ENCODE measurements at regions not wholly inside any gene's neighbourhood (a gene's known extent, or its start where the extent isn't known, plus 50 kb on each side); places are given as distances from the start of the nearest gene placed in this dataset.

DNA sequence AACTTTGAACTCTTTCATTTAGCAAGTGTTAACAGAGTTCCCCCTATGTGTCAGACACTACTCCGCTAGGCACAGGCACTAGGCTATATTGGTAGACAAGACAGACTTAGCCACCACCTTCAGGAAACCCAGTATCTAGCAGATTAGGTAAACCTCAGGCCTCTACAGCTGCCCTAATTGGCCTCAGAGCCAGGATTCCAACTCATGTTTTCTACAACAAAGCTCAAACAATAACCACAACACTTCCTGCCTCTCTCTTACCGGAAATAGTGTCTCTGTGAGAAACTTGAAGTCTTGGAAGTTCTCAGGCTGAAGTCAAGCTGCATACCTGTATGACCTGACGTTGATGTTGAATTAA is 116.6 kb upstream of the SLC44A1 start:
- POLR2A ChIA-PET, result no interaction called here

DNA sequence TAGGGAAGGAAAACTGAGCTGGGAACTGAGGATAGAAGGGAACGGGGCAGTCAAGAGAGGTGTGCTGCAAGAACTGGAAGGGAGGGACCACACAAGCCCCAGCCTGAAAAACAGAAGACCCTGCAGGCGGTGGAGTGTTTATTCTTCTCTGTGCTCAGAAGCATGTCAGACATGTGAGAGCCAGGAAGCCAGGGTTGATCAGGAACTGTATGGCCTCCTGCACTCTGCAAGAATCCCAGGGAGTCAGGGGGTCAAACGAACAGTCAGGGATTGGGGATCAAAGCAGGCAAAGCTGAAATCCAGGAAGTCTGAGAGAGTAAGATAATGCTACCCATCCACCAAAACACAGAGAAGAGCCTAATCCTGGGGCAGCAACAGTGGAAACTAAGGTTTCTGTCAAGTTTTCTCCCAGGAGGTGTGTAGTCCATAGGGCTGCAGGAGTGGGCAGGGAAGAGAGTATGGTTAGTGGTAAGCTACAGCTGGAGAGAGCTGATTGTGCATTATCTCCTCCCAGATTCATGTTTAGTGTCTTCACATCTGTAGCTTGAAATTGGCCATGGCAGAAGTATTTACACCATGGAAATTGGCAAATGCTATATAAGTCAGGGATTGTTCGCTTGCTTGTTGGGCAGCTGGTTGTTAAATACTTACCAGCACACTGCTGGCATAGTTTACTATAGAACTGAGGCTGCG is 115.4 kb upstream of the SLC44A1 start:
- Histone ChIP-seq H3K9me3 (ENCODE audit: control insufficient read depth, insufficient read depth, low read depth, low read length) (no peaks in the 10 kb centered on the region), H3K4me3 (ENCODE audit: low read depth in 2 of 2, low read length in 2 of 2) (no peak overlapping the region), H3K27ac (ENCODE audit: low read length) (no peak overlapping the region), H3K36me3 (ENCODE audit: control insufficient read depth, insufficient read depth, low read length) (no peaks in the 10 kb centered on the region), H3K4me1 (ENCODE audit: control insufficient read depth, insufficient read depth, low read length) (no peaks in the 10 kb centered on the region), H3K27me3 (ENCODE audit: control insufficient read depth, insufficient read depth, low read length) (no peaks in the 10 kb centered on the region)
- intact Hi-C loops (cut with micrococcal nuclease; ENCODE audit: unreplicated experiment) (no loop called here), in situ Hi-C loops (cut with HindIII; ENCODE audit: low pct_unique_long_range_greater_than_20kb, low sequenced_read_pairs) (no loop called here)
- BruUV-seq (replicated peaks), result no TSS peak
- POLR2A ChIA-PET, result no interaction called here
- CTCF ChIA-PET, result no interaction called here
- DNase-seq (ENCODE audit: low read depth, low spot score) (no peak), ATAC-seq (no peak)
- TF ChIP-seq TCF7L2 (IDR thresholded peaks at IDR 0.05; ENCODE audit: low read depth, low read length), result no peak
- no peak for TF ChIP-seq SIN3A (IDR thresholded peaks at IDR 0.05; ENCODE audit: borderline replicate concordance, insufficient read depth, low read depth, low read length)
- TF ChIP-seq, protein P1, sequence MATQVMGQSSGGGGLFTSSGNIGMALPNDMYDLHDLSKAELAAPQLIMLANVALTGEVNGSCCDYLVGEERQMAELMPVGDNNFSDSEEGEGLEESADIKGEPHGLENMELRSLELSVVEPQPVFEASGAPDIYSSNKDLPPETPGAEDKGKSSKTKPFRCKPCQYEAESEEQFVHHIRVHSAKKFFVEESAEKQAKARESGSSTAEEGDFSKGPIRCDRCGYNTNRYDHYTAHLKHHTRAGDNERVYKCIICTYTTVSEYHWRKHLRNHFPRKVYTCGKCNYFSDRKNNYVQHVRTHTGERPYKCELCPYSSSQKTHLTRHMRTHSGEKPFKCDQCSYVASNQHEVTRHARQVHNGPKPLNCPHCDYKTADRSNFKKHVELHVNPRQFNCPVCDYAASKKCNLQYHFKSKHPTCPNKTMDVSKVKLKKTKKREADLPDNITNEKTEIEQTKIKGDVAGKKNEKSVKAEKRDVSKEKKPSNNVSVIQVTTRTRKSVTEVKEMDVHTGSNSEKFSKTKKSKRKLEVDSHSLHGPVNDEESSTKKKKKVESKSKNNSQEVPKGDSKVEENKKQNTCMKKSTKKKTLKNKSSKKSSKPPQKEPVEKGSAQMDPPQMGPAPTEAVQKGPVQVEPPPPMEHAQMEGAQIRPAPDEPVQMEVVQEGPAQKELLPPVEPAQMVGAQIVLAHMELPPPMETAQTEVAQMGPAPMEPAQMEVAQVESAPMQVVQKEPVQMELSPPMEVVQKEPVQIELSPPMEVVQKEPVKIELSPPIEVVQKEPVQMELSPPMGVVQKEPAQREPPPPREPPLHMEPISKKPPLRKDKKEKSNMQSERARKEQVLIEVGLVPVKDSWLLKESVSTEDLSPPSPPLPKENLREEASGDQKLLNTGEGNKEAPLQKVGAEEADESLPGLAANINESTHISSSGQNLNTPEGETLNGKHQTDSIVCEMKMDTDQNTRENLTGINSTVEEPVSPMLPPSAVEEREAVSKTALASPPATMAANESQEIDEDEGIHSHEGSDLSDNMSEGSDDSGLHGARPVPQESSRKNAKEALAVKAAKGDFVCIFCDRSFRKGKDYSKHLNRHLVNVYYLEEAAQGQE (IDR thresholded peaks at IDR 0.05; ENCODE audit: insufficient read depth in 1 of 2, low read depth in 2 of 2, low read length in 1 of 2), result no peak
- TF ChIP-seq, protein P2, sequence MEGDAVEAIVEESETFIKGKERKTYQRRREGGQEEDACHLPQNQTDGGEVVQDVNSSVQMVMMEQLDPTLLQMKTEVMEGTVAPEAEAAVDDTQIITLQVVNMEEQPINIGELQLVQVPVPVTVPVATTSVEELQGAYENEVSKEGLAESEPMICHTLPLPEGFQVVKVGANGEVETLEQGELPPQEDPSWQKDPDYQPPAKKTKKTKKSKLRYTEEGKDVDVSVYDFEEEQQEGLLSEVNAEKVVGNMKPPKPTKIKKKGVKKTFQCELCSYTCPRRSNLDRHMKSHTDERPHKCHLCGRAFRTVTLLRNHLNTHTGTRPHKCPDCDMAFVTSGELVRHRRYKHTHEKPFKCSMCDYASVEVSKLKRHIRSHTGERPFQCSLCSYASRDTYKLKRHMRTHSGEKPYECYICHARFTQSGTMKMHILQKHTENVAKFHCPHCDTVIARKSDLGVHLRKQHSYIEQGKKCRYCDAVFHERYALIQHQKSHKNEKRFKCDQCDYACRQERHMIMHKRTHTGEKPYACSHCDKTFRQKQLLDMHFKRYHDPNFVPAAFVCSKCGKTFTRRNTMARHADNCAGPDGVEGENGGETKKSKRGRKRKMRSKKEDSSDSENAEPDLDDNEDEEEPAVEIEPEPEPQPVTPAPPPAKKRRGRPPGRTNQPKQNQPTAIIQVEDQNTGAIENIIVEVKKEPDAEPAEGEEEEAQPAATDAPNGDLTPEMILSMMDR (IDR thresholded peaks at IDR 0.05), result no peak
- no peak for TF ChIP-seq POLR2AphosphoS5 (IDR thresholded peaks at IDR 0.05; ENCODE audit: low read depth, low read length)

More for the DNA sequence above, 116.6 kb upstream of the SLC44A1 start:
- TF ChIP-seq, protein P2 (IDR thresholded peaks at IDR 0.05), result no peak
- TF ChIP-seq SIN3A (IDR thresholded peaks at IDR 0.05; ENCODE audit: borderline replicate concordance, insufficient read depth, low read depth, low read length) (no peak), TCF7L2 (IDR thresholded peaks at IDR 0.05; ENCODE audit: low read depth, low read length) (no peak), POLR2AphosphoS5 (IDR thresholded peaks at IDR 0.05; ENCODE audit: low read depth, low read length) (no peak)
- TF ChIP-seq, protein P1 (IDR thresholded peaks at IDR 0.05; ENCODE audit: insufficient read depth in 1 of 2, low read depth in 2 of 2, low read length in 1 of 2), result no peak
- DNase-seq (ENCODE audit: low read depth, low spot score) (no peak), ATAC-seq (no peak)
- in situ Hi-C loops (cut with HindIII; ENCODE audit: low pct_unique_long_range_greater_than_20kb, low sequenced_read_pairs), result no loop called here
- BruUV-seq (replicated peaks), result no TSS peak
- CTCF ChIA-PET, result no interaction called here
- H3K27me3 ChIP-seq (ENCODE audit: control insufficient read depth, insufficient read depth, low read length), result no peaks in the 10 kb centered on the region
- H3K4me1 ChIP-seq (ENCODE audit: control insufficient read depth, insufficient read depth, low read length), result no peaks in the 10 kb centered on the region
- H3K4me3 ChIP-seq (ENCODE audit: low read depth in 2 of 2, low read length in 2 of 2), result no peak overlapping the region
- no peak overlapping the region for H3K27ac ChIP-seq (ENCODE audit: low read length)
- H3K36me3 ChIP-seq (ENCODE audit: control insufficient read depth, insufficient read depth, low read length), result no peaks in the 10 kb centered on the region
- H3K9me3 ChIP-seq (ENCODE audit: control insufficient read depth, insufficient read depth, low read depth, low read length), result no peaks in the 10 kb centered on the region
- intact Hi-C loops (cut with micrococcal nuclease; ENCODE audit: unreplicated experiment), result no loop called here
